ENCODE measurements at regions not wholly inside any gene's neighbourhood (a gene's known extent, or its start where the extent isn't known, plus 50 kb on each side); places are given as distances from the start of the nearest gene placed in this dataset.
"Not testable (repeated sequence)": the region's sequence is repeated elsewhere in the genome, so short reads cannot be mapped to it uniquely, and the experiment has no call there.

DNA sequence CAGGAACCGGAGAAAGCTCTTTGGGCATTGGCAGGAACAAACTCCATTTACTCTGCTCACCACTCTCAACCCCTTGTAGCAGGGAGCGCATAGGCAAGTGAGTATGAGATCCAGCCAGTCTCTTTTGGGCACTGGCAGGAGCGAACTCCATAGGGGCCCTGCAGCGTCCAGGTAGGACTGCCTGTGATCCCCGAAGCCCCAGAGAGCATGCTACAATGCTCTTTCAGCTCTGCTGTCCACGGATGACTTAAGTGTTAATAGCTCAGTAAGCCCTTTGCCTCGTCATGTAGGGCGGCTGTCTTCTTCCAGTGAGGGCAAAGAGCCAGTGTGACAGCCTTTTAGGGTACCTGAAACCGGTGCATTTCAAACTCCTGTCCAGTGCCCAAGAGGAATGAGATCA, 1525.6 kb upstream of the RAG2 start:
- DNase-seq: no peak

DNA sequence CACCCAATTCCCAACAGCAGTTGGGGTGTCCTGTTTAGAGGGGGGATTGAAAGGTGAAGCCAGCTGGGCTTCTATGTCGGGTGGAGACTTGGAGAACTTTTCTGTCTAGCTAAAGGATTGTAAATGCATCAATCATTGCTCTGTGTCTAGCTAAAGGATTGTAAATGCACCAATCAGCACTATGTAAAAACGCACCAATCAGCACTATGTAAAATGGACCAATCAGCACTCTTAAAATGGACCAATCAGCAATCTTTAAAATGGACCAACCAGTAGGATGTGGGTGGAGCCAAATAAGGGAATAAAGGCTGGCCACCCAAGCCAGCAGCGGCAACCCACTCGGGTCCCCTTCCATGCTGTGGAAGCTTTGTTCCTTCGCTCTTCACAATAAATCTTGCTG, 1518.6 kb upstream of the RAG2 start:
- DNase-seq: not testable (repeated sequence)

DNA sequence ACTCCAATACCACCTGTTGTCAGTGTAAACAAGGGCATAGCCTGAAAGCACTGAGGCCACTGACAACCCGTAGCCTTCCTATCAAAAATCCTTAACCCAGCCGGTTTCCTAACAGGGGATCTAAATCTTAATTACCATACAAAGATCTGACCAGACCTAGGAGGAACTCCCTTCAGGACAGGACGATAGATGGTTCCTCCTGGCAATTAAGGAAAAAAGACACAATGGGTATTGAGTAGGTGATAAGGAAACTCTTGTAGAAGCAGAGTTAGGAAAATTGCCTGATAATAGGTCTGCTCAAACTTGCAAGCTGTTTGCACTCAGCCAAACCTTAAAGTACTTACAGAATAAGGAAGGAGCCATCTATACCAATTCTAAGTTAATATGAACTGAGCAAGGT, 1517.3 kb upstream of the RAG2 start:
- not testable (repeated sequence) for DNase-seq

- no peak for DNase-seq
These were observed 1502.9 kb upstream of the RAG2 start for GRCh38 chr11:38100836-38101462.

DNA sequence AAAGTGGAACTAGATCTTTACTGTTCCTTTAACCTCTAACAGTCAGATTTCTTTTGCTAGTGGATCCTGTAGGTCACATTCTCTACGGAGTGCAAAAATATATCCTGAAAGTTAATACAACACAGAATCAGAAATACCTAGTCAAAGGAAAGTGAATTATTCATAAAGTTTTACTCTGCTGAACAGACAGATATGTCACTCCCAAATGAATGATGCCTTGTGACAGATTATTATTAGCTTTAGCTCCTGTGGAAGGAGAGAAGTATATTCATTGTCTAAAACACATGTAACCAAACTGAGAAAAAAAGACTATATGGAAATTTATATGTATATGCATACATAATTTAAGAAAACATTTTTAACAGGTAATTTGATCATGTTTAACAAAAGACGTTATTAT, 1497.2 kb upstream of the RAG2 start:
- DNase-seq: no peak

- DNase-seq: no peak
These were observed 1491.7 kb upstream of the RAG2 start for GRCh38 chr11:38089726-38090125.

- DNase-seq: no peak
These were observed 1462.9 kb upstream of the RAG2 start for GRCh38 chr11:38060920-38061319.

- DNase-seq: no peak
These were observed 1462.1 kb upstream of the RAG2 start for GRCh38 chr11:38060136-38060535.

GRCh38 chr11:38046571-38047135, 1448.6 kb upstream of the RAG2 start:
- DNase-seq: no peak

DNA sequence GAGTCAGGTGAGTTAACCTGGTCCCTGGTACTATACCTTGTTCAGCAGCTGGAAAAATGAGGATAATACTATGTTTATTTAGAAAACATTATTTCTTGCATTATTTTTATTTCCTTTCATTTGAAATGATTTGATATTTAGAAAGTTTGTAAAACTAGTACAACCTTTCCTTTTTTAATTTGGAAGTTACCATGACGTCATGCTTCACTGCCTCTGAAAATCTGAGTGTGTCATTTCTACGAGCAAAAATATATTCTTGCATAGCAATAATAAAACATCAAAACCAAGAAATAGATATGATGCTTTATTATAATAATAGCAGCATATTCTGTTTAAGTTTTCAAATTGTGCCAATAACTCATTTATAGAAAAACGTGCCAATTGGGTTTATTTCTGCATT, 1445.0 kb upstream of the RAG2 start:
- DNase-seq: no peak

DNA sequence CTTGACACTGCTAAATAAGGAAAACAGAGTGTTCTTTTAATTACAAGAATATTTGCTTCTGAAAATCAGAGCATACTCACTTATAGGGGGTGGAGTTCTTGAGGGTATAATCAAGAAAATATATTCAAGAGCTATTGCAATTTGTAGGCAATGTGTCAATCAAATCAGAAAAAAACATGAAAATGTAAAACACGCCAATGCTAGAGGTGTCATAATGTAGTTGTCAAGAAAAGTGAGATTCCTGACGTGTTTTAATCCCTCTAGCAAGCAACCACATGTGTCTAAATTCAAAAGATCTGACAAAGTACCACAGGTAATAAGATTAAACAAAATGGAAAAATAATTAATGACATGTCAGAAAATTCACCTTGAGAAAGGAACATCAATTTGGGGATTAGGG, 1440.7 kb upstream of the RAG2 start:
- DNase-seq: no peak

DNA sequence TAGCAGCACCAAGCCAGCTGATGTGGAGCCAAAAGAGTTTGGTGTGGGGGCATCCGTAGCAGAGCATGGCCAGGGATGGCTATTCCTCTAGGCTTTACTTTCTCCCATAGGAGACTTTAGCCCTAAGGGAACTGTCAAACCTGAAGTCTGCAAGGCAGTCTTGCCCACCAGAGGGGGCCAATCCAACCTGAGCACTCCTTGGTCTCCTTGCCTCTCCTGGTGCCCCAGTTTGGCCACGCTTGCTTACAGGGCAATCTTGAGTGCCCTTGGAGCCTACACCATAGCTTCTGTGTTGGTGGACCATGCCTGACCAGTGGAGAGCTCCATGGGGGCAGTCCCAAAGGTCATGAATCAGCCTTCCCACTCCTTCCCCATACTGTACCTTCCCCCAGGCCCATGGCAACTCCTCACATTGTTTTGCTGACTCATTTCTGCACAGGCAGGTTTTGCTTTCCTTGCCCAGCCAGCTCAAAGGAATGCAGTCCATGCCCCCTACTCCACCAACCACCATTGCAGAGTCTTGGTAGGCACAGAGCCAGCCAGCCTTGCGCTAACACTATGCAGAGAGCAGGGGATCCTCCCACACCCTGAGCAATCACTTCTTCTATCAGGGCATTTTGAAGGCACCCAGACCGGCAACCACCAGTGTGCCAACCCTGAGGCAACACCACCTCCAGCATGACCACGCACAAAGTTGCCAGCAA, 1421.2 kb upstream of the RAG2 start:
- DNase-seq: no peak

- no peak for DNase-seq
These were observed 1416.4 kb upstream of the RAG2 start for GRCh38 chr11:38014405-38014804.

DNA sequence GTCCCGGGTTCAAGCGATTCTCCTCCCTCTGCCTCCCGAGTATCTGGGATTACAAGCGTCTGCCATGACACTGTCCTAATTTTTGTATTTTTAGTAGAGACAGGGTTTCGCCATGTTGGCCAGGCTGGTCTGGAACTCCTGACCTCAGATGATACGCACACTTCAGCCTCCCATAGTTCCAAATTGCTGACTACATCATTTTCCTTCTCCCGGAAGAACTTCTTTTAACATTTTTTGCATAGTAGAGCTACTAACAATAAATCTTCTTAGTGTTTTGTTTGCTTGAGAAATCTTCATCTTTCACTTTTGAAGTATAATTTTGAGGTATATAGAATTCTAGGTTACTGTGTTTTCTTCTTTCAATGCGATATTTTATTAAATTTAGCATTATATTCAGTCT, 1415.1 kb upstream of the RAG2 start:
- no peak for DNase-seq

GRCh38 chr11:38011496-38011895, 1413.5 kb upstream of the RAG2 start:
- no peak for DNase-seq

- no peak for DNase-seq
These were observed 1411.9 kb upstream of the RAG2 start for GRCh38 chr11:38009932-38010331.

DNA sequence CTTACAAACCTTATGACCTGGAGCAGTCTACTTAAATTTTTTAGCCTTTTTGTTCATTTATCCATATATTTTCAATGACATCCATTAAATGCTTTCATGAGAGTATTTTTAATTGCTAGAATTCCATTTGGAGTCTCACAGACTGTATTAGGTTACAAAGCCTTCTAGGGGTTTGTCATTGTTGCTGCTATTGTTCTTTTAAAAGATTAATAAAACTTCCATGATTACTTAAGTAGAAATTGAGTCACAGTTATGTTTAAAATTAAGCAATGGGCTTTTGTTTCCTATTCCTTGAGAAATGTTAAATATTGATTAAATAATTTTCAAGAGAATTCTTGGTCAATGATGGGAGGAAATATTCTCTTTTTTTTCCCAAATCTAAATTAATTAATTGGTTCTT, 1408.4 kb upstream of the RAG2 start:
- DNase-seq: no peak

GRCh38 chr11:38005597-38005996, 1407.6 kb upstream of the RAG2 start:
- DNase-seq: no peak

DNA sequence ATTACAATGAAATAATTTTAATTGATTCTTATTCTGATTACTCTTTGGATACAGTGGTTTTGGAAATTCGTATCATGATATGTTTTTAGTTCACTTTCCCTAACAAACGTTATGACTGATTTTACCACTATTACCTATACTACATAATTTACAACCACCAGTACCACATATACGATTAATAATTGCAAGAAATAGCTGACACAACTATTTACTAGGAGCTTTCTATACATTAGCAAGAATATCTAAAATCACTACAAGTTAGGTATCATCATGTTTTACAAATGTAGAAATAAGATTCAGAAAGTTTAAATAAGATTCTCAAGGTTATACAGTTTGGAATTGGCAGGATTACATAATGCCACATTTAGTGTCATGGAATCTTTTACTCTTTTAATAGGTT, 1401.1 kb upstream of the RAG2 start:
- no peak for DNase-seq

DNA sequence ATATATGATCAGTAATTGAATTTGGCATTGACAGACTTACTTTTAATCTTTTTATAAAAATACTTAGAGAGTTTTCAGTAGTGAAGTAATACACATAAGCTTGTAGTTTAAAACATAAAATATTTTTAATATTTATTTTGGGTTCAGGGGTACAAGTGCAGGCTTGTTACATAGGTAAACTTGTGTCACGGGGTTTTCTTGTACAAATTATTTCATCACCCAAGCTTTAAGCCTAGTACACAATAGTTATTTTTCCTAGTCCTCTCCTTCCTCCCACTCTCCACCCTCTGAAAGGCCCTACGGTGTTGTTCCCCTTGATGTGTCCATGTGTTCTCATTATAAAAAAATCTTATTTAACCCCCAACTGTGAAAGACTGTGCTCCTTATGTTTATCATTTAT, 1397.8 kb upstream of the RAG2 start:
- DNase-seq: no peak

- DNase-seq: no peak
These were observed 1390.0 kb upstream of the RAG2 start for GRCh38 chr11:37988031-37988430.

- no peak for DNase-seq
These were observed 1387.0 kb upstream of the RAG2 start for GRCh38 chr11:37984991-37985390.

DNA sequence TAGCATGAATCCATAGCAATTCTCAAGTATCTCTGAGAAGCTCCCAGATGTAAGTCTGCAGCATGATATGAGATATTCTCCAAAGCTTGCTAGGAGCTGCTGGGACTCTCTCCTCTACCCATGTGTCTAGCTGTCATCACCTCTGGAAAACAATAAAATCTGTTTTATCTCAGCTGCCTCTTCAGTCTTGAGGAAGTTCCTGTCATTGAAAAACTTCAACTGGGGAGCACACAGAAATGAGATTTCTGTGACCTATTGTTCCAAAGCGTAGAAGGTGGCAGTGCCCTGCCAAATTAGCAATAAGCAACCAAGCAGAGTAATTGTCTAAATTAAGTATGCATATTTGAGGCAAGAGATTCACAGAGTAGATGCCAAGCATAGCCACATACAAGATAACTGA, 1380.6 kb upstream of the RAG2 start:
- DNase-seq: no peak

GRCh38 chr11:37973941-37974340, 1375.9 kb upstream of the RAG2 start:
- DNase-seq: no peak

GRCh38 chr11:37972691-37973090, 1374.7 kb upstream of the RAG2 start:
- DNase-seq: no peak

Measured in NCI-H1930 (cell line).